GM18907 (cell line): ENCODE measurements at regions not wholly inside any gene's neighbourhood (a gene's known extent, or its start where the extent isn't known, plus 50 kb on each side); places are given as distances from the start of the nearest gene placed in this dataset.

Experiments used
- ATAC-seq: cut with Tn5 transposase; IDR thresholded peaks from one replicate; pipeline ENCODE4 v1.9.1; 2021; ENCODE audit warnings: mild to moderate bottlenecking, moderate library complexity; ENCODE audit not compliant: unreplicated experiment

GRCh38 chr11:76277298-76278175, 71.2 kb upstream of the WNT11 start:
- no peak for ATAC-seq

- ATAC-seq = no peak
Measured at GRCh38 chr11:76276781-76277155, 70.5 kb upstream of the WNT11 start.

GRCh38 chr11:76276046-76276780, 69.9 kb upstream of the WNT11 start:
- ATAC-seq = no peak

GRCh38 chr11:76275446-76275845, 69.1 kb upstream of the WNT11 start:
- no peak for ATAC-seq

GRCh38 chr11:76271068-76271467, 64.8 kb upstream of the WNT11 start:
- no peak for ATAC-seq

GRCh38 chr11:76270389-76270788, 64.1 kb upstream of the WNT11 start:
- no peak for ATAC-seq

- no peak for ATAC-seq
Measured at GRCh38 chr11:76269661-76270261, 63.5 kb upstream of the WNT11 start.

GRCh38 chr11:76269247-76269646, 62.9 kb upstream of the WNT11 start:
- ATAC-seq = no peak

- ATAC-seq = no peak
Measured at GRCh38 chr11:76268498-76268897, 62.2 kb upstream of the WNT11 start.

- no peak for ATAC-seq
Measured at GRCh38 chr11:76267556-76267955, 61.3 kb upstream of the WNT11 start.

- no peak for ATAC-seq
Measured at GRCh38 chr11:76266286-76267100, 60.2 kb upstream of the WNT11 start.

- ATAC-seq = no peak
Measured at GRCh38 chr11:76265771-76266241, 59.5 kb upstream of the WNT11 start.

- ATAC-seq = no peak
Measured at GRCh38 chr11:76263657-76264056, 57.4 kb upstream of the WNT11 start.

GRCh38 chr11:76263166-76263565, 56.9 kb upstream of the WNT11 start:
- ATAC-seq = no peak

- no peak for ATAC-seq
Measured at GRCh38 chr11:76260296-76260925, 54.1 kb upstream of the WNT11 start.

GRCh38 chr11:76259299-76259908, 53.1 kb upstream of the WNT11 start:
- no peak for ATAC-seq

- ATAC-seq = no peak
Measured at GRCh38 chr11:76257074-76257719, 50.9 kb upstream of the WNT11 start.

- ATAC-seq = no peak
Measured at GRCh38 chr11:76256448-76256847, 50.1 kb upstream of the WNT11 start.
